HG03521 (cell line): ENCODE measurements at regions not wholly inside any gene's neighbourhood (a gene's known extent, or its start where the extent isn't known, plus 50 kb on each side); places are given as distances from the start of the nearest gene placed in this dataset.
"Not testable (repeated sequence)": the region's sequence is repeated elsewhere in the genome, so short reads cannot be mapped to it uniquely, and the experiment has no call there.

Source experiments
- ATAC-seq: cut with Tn5 transposase; IDR thresholded peaks from one replicate; pipeline ENCODE4 v1.9.1; 2021; ENCODE audit warnings: mild to moderate bottlenecking, moderate library complexity; ENCODE audit not compliant: unreplicated experiment

DNA sequence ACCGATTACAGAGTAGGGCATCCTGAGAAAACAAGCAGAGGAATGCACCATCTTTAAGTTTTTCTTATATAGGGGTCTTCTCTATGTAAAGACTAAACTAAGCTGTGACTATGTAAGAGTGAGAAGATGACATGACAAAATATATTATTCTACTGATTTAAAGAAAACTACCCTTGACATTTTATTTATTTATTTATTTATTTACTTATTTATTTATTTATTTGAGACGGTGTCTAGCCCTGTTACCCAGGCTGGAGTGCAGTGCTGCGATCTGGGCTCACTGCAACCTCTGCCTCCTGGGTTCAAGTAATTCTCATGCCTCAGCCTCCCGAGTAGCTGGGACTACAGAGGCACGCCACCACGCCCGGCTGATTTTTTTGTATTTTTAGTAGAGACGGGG is 320.4 kb upstream of the SASH1 start:
- ATAC-seq = not testable (repeated sequence)

DNA sequence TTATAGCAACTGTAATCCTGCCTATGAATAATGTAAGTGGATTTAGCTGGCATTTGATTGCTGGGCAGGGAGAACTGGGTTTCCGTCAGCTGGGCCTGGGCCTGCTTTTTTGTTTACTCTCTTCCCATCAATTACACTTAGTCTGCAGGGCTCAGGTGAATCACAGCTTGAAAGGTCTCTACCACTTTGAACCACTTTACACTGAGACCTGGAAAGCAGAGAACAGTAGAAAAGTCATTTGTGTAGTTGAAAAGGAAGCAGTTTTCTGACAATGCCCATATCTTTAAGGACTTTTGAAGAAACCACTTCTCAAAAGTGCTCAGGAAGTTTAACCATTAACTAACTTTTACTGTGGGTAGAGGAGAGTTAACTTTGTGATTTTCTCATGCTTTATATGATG is 315.4 kb upstream of the SASH1 start:
- no peak for ATAC-seq

GRCh38 chr6:148035806-148036390 is 306.7 kb upstream of the SASH1 start:
- no peak for ATAC-seq

DNA sequence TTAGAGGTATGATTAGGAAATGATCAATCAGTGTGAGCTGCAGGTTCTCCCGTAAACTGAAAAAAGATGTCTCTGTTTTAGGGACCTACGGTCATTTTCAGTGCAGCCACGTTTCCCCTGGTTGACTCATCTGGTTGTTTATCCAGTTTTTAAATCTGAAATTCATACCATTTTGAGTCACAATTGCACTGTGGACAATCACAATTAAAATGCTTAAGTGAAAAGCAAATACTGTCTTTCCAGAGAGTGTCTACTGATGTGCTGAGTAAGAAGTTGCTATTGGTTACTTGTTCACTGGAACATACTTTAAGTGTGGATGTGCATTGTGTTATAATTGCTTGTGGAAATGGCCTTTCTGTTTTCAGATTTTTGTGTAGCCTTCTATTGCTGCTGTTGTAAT is 305.1 kb upstream of the SASH1 start:
- no peak for ATAC-seq

DNA sequence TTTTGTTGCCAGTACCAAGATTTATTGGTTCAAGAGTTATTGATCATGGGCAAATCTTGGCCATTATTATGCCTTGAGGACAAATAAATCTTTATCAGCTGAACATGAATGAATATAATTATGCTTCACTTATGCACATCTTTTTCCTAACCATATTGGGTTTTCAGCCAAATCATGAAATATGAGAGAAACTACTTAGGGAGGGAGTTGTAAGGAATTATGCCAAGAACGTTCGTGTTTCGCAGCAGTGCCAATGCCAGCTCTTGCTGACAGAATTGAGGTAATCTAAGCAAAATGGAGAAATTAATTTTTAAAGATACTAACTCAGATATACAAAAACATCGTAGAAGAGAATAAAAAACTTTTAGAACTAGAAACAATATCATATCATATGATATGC is 301.1 kb upstream of the SASH1 start:
- ATAC-seq = no peak

- no peak for ATAC-seq
Measured at GRCh38 chr6:148042536-148042935, 300.1 kb upstream of the SASH1 start.

DNA sequence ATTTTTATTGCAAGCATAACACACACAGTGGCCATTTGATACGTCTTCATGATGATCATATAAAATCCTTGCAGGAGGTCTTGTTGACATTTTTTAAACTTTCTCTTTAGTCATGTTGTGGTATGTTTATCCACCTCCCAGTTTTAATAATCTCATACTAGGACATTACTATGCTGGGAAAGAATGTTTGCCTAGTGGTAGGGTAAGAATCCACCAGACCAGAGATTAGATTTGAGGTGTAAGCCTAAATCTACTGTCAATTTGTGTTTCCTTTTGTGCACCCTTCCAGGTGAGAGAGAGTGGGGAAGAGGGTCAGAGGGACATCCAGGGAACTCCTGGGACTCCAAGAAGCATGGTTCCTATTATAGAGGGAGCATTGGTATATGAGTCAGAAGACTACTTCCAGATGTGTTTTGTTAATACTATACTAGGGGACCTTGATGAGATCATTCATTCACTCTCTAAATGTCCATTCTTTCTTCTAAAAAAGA is 298.3 kb upstream of the SASH1 start:
- no peak for ATAC-seq

DNA sequence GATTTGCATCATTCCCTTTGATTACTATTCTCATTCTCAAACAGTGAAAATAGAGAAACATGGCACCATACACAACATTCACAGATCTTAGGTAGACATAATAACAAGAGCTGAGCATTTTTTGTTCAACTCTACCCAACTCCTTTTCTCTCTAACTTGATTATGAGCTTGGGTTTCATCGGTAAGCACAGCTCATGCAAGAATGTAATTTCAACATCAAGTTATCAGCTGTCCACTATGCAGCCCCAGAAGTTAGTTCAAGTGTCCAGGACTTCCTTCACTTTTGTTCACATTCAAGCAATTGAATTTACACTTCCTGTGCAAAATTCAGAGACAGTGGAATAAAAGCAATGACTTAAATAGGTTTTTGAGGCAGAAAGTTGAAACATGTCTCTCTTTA is 297.7 kb upstream of the SASH1 start:
- ATAC-seq = no peak

DNA sequence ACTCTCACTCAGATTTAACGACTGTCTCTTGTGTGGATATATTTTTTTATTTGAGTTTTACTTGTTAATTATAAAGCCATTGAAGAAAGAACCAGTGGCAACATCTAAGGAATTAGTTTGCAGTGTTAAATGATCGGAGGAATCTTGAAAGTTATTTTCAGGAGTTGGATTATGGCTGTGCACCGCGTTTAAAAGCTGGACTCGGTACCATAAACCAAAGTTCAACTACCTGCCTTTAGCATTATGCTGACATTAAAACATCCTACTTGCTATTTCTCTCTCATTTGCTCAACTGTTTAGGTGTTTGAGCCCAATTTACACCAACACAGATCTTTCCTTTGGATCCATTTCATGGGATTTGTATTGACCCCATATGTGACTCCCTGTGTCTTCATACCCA is 289.4 kb upstream of the SASH1 start:
- no peak for ATAC-seq

DNA sequence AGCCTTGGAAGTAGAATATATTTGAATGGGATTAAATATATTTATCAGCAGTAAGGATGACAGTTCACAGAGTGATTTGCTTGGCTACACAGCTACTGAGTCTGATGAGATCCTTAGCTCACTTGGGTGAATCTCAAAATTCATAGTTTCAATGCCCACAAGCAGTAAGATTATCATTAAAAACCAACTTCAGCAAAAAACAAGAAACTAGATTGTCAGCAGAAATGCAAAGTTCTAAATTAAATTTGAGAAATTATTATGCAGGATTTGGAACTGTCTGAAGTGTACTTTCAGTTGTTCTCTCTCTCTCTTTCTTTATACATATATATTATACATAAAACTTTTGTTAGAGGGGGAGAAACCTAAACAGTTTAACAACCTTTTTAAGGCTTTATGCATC is 288.8 kb upstream of the SASH1 start:
- ATAC-seq = no peak

DNA sequence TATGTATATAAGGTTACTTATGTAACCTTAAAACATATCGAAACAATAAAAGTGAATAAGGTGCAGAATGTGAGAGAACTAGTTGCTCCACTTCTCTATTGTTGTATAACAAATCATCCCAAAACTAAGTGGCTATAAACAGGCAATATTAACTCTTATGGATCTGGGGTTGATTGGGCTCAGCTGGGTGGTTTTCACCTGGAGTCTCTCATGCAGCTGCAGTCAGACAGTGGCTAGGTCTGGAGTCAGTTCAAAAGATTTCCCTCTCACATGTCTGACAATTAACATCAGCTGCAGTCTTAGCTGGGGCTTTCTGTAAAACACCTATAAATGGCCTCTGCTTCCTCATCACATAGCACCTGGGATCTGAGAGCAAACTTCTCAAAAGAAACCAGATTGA is 288.4 kb upstream of the SASH1 start:
- no peak for ATAC-seq

DNA sequence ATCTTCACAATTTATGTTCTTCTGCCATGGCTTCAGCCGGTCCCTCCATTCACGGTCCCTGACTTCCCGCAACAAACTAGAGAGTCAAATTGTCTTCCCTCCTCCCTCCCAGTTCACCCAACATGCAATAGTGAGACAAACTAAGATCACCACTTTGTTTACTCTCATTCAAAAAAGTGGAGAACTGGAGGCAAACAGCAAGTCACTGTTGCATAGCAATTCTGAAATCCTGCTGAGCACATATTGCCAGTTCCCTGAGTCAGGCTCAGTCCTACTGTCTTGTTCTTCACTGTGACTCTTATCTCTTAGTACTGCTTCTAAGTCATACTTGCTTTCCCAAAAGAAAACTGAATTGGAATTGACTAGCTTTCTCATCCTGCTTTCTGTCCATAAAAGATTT is 287.2 kb upstream of the SASH1 start:
- no peak for ATAC-seq

- ATAC-seq = no peak
Measured at GRCh38 chr6:148059869-148060268, 282.8 kb upstream of the SASH1 start.

DNA sequence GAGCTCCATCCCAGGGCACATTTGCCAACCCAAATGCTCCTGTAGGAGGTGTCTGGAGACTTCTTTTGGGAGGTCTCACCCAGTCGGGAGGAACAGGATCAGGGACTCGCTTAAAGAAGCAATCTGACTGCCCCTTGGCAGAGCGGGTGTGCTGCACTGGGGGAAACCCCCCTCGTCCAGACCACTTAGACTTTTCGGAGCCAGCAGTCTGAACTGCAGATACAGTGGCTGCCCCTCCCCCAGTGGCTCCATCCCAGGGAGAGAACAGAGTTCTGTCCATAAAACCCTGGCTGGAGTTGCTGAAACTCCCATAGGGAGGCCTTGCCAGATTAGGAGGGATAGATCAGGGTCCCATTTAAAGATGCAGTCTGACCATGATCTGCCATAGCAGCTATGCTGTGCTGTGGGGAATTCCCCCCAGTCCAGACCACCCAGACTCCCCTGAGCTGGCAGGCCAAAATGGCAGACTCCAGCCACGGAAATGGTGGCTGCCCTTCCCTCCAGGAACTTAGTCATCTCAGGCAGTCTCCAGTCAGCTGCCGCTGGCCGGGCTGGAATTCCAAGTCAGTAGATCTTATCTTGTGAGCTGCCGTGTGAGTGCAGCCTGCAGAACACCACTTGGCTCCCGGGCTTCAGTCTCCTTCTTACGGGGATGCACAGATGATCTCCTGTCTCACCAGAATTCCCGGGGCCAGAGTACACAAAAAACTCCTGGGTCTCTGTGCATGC is 278.1 kb upstream of the SASH1 start:
- no peak for ATAC-seq

DNA sequence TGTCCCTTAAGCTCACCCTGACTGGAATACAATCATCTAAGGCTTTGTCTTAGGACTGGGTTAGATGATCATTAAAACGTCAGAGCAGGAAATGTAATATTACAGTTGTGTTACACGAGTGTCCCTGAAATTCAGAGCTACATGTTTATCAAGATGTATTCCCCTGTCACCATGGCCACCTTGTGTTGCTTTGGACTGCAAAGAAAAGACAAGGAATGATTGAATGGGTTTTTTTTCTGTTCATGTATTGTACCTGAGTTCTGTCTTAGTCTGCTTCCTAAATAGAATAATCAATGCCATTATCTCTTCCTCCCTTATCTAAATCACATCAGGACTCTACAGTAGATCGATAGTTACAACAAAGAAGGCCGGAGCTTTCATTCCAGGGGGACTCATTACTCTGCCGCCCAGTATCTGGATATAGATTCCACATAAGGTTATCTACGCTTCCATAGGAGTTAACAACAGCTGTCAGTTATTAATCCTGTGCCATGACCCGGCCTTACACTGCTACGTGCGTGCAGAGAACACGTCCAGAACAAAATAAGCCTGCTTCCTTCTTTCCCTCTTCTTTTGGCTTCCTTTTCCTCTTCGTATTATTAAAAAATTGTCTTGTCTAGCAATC is 274.1 kb upstream of the SASH1 start:
- ATAC-seq = no peak

DNA sequence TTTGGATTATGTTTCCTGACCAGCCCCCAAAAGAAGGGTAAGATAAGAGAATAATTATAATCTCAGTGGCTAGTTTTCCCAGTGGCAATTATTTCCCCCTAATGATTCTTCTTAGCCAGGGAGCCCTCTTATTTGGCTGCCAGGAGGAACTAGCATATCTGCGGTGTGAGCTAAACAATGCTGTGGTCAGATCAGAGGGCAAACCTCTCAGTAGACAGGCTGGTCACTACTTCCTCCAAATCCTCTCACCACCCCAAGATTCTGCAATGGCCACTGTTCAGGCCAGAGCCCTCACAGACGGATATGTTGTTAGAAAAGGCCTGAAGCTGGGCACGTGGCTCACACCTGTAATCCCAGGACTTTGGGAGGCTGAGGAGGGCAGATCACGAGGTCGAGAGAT is 273.4 kb upstream of the SASH1 start:
- no peak for ATAC-seq

DNA sequence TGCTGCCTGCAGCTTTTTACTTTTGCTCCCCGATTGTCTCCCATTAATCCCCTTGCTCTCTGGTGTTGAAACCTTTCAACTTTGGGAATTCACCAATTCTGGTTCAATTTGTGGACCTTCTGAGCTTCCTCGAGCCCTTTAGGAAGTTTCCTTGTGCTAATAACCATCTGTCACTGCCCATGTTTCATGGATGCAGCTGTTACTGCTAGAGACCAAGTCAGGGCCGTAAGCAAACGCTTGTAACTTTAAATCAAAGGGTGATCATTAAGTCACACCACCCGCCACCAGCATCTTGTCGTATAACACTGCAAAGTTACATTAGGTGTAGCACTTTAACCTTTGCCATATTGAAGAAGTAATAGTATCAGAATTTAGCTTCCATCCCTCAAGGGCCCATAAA is 268.3 kb upstream of the SASH1 start:
- ATAC-seq = no peak

DNA sequence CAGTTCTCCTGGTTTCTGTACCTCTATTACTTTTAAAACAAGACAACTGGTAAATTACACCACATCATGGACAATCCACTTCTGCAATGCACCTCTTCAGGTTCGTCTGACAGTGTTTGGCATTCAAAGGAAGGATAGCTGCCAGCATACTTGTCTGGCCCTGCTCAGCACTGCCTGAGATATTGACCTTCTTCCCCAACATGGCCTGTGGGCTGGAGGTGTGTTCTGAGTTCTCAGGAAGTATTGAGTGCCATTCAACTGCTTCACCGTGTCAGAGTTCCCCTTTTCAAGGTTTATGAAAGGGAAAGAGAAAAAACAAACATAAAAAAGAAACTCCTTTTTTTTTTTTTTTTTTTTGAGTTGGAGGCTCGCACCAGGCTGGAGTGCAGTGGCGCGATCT is 267.9 kb upstream of the SASH1 start:
- no peak for ATAC-seq

DNA sequence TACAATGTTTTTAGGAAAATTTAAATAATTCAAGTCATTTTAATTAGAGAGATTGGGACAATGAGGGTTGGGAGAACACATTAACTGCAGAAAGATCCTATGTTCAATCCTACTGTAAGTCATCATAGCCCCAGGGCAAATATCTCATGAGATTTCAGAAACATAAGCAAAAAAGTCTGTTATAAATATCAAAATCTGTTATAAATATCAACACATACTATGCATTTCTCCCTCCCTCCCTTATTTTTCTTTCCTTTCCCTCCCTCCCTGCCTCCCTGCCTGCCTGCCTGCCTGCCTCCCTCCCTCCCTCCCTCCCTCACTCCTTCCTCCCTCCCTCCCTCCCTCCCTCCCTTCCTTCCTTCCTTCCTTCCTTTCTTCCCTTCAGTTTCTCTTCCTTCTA is 267.3 kb upstream of the SASH1 start:
- no peak for ATAC-seq

DNA sequence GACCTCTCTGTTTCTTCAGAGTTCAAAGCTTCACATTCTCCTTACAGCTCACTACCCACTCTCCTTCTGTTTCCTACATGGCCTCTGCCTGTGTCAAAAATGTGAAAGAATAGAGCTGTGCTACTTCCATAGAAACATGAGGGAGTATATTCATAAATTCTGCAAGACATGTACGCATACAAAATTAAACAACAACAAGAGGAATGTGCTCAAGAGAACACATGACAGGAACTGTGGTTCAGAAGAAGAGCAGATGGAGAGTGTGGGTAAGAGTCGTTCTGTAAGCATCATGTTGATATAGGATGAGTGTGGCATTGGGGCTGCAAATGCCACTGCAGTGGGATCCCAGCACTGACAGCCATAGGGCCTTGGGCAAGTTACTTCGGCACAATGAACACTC is 266.6 kb upstream of the SASH1 start:
- no peak for ATAC-seq

DNA sequence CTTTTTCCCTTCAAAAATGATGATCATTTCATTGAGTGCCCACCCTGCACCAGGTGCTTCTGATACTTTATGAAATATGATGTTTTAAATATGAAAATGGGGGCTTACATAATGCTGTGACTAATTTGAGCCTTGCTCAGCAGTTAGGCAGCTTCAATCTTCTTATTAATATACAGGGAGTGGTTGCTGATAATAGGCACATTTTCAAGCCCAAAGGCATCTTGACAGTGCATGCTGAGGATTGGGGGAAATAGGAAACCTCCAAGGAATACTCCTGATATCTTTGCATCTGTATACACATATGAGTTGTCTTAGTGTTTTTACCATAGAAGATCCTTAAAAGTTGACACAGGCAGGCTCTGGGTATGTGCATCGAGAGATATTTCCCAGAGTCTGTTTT is 262.3 kb upstream of the SASH1 start:
- ATAC-seq = no peak

DNA sequence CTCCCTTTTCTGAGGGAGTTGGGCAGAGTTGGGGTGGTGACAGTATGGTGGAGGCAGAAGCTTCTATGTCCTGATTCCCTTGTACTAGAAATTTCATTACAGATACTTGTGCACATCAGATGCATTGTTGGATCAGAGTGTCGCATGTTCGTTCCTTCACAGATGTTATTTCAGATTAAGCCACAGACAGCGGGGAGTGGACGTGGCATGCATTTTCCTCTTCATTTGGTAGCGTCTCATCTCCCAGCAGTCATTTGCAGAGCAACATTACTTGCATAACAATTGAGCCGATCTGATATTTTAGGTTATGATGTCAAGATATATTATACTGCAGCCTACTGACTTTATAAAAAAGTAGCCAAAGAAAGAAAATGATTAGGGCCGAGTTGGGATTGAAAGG is 261.6 kb upstream of the SASH1 start:
- no peak for ATAC-seq
